GM12873 (cell line): ENCODE measurements at regions not wholly inside any gene's neighbourhood (a gene's known extent, or its start where the extent isn't known, plus 50 kb on each side); places are given as distances from the start of the nearest gene placed in this dataset.

Experiments used
- CTCF ChIP-seq: IDR thresholded peaks from 2 replicates; pipeline ENCODE4 v1.5.1; 2012; ENCODE audit warnings: low read depth, mild to moderate bottlenecking, moderate library complexity, low read length, control low read depth; ENCODE audit not compliant: insufficient read depth; ENCODE audit errors: missing control alignments

- no peak for TF ChIP-seq CTCF
Observed at GRCh38 chr4:57945298-57945697, 835.1 kb upstream of the IGFBP7 start.

GRCh38 chr4:57943682-57944081 is 833.5 kb upstream of the IGFBP7 start:
- TF ChIP-seq CTCF, result no peak

GRCh38 chr4:57926311-57926710 is 816.1 kb upstream of the IGFBP7 start:
- no peak for TF ChIP-seq CTCF

- no peak for TF ChIP-seq CTCF
Observed at GRCh38 chr4:57924951-57925350, 814.8 kb upstream of the IGFBP7 start.

- TF ChIP-seq CTCF, result no peak
Observed at GRCh38 chr4:57916479-57916878, 806.3 kb upstream of the IGFBP7 start.

- TF ChIP-seq CTCF, result no peak
Observed at GRCh38 chr4:57911203-57911602, 801.0 kb upstream of the IGFBP7 start.

GRCh38 chr4:57910151-57910550 is 800.0 kb upstream of the IGFBP7 start:
- TF ChIP-seq CTCF, result no peak
